GM18508 (cell line): ENCODE measurements at regions not wholly inside any gene's neighbourhood (a gene's known extent, or its start where the extent isn't known, plus 50 kb on each side); places are given as distances from the start of the nearest gene placed in this dataset.

Source experiments
- ATAC-seq: cut with Tn5 transposase; IDR thresholded peaks from one replicate; pipeline ENCODE4 v1.9.1; 2021; ENCODE audit warnings: moderate number of reproducible peaks; ENCODE audit not compliant: insufficient read depth, unreplicated experiment

- no peak for ATAC-seq
These were observed 502.4 kb downstream of the TMEM182 start for GRCh38 chr2:103264058-103264768.

GRCh38 chr2:103265521-103265920 is 503.7 kb downstream of the TMEM182 start:
- ATAC-seq, result no peak

- no peak for ATAC-seq
These were observed 507.1 kb downstream of the TMEM182 start for GRCh38 chr2:103268841-103269498.

DNA sequence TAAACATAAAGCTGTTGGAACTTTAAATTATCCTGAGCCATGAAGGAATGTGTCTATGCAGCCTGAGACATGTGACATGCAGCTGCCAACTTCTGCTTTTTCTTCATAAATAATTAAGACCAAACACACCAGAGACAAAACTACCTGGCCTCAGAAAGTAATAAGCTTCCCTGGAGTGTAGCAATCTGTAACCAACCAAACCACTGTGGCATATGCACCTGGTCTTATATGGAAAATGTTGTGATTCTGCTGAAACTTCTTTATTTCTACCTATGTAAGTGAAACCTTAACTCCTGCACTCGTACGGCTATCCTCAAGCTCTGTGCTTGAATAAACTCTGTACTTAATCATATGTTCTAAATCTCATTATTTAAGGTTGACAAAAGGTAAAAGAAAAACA is 515.0 kb downstream of the TMEM182 start:
- no peak for ATAC-seq

GRCh38 chr2:103284750-103285149 is 522.9 kb downstream of the TMEM182 start:
- no peak for ATAC-seq

DNA sequence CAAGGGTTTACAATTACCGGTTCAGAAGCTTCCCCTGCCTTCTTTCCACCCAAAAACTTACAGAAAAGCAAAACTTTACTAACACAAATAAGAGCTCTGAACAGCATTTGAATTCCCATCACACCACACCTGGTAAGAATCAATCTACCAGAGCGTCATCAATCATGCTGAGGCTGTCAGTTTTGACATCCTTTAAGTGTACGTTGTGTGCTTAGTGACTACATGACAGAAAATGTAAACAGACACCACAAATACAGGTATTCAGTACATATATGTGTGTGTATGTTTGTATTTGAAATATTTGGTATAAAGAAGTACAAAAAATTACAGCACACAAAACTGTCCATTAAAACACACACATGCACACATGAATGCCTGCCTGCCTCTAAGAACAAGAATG is 523.5 kb downstream of the TMEM182 start:
- ATAC-seq, result no peak

DNA sequence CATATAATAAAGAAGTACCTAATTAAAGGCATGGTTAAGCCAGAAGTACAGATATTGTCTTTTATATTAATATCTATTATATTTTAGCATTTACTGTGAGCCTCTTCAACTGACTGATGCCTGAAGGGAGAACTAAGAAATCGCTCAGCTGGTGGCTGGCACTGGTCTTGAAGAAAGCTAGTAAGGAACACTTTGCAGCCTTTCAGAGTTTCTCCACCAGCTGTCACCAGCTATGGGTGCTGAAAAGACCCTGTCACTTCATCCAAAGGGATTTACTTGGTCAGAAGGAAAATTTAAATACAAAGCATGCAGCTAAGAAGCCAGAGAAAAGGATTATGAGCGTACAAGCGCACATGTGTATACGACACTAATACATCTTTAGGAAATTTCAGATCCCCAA is 525.9 kb downstream of the TMEM182 start:
- ATAC-seq, result no peak

GRCh38 chr2:103288696-103289095 is 526.9 kb downstream of the TMEM182 start:
- no peak for ATAC-seq

DNA sequence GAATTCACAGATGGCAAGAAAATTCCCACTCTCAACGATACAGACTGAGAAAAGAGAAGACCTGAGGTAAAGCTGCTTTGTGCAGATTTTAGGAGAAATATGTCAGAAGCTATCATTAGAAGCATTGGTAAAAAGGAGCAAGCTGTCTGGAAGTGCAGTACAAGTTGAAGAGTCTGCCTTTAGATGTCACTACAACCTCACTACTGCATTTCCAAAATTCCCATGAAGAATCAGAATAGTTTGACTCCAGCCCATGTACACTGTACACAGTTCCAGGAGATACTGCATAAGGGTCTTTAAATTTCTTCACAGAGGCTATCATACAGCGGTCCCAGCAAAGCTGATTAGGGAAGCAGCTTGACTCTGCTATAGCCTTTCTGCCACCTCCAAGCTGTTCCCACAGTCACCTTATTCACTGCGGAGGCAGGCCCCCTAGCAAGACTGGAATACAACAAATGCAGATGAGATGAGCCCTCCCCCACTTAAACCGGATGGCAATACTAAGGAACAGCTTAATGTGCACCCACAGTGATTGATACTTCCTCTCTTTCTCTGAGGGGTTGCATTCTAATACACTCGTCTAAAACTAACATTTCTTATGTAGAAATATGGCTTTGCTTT is 527.4 kb downstream of the TMEM182 start:
- ATAC-seq, result no peak

- ATAC-seq, result no peak
These were observed 530.7 kb downstream of the TMEM182 start for GRCh38 chr2:103292573-103292972.

GRCh38 chr2:103293067-103293741 is 531.4 kb downstream of the TMEM182 start:
- ATAC-seq, result no peak

GRCh38 chr2:103293742-103294077 is 531.9 kb downstream of the TMEM182 start:
- ATAC-seq, result no peak

GRCh38 chr2:103294420-103294819 is 532.6 kb downstream of the TMEM182 start:
- ATAC-seq, result no peak

DNA sequence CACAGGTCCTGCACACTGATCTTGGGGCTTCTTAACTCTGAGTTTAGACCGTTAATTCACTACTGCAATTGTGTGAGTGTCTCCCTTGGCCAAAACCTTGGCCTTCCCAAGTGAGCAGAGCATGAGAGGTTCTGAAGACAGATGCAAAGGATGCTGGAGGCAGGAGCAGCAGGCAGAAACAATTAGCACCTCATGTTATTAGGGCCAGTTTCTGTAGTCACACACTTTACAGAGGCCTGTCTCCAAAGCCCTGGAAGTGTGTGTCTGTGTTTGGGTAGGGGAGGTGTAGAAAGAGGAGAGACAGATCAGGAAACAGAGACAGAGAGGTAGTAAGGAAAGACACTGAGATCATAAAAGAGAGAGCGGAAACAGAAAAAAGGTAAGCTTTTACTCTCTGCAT is 533.8 kb downstream of the TMEM182 start:
- ATAC-seq, result no peak

- no peak for ATAC-seq
These were observed 562.8 kb downstream of the TMEM182 start for GRCh38 chr2:103324671-103325070.

DNA sequence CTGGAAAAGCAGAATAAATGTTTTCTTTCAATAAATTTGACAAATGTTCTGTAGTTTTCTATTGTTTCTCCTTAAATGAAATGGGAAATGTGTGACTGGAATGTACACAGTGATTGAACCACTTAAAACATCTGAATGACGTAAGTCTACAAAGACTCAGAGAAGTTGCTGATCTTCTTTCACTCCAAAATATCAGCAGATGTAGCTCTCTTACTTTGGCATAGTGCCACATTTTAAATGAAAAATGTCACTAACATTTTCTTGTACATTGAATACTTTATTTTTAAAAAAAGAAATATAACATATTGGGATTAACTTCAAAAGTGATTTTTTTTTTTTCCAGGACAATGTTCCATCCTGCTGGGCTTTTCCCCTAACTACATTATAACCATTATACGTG is 565.6 kb downstream of the TMEM182 start:
- ATAC-seq, result no peak

DNA sequence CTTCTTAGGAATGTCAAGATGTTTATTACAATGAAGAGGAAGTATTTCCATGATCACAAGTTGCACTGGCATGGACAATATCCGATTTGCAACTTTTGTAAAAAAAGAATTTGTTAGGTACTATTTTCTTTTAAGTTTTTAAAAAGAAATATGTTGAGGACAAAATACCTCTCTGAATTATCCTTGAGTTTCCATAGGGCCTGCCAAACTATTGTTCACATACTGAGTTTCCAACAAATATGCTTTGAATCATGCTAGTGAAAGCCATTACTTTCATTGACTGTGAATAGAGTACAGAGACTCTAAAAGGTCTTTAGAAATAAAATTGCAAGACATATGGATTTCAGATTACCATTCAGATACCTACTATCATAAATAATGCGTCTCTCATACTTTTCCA is 566.1 kb downstream of the TMEM182 start:
- ATAC-seq, result no peak

- ATAC-seq, result no peak
These were observed 573.6 kb downstream of the TMEM182 start for GRCh38 chr2:103335403-103335802.

GRCh38 chr2:103338819-103339218 is 577.0 kb downstream of the TMEM182 start:
- no peak for ATAC-seq

DNA sequence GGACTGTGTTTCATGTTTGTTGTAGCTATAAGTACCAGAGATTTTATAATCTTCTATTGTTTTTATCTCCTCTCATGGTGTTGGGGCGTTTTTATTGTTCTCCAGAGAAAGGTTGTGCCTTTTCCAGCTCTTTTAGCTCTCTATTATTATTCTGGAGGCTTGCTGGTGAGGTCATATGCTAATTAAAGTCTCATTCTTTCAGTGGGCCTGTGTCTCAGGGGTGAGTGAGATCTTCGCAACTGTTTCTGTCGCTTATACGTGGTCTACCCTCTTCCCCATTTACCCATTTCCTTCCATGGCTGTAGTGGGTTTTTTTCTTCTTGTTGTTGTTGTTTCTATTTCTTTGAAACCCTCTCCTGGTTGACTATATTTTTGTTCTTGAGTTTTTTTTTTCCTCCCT is 584.9 kb downstream of the TMEM182 start:
- ATAC-seq, result no peak

DNA sequence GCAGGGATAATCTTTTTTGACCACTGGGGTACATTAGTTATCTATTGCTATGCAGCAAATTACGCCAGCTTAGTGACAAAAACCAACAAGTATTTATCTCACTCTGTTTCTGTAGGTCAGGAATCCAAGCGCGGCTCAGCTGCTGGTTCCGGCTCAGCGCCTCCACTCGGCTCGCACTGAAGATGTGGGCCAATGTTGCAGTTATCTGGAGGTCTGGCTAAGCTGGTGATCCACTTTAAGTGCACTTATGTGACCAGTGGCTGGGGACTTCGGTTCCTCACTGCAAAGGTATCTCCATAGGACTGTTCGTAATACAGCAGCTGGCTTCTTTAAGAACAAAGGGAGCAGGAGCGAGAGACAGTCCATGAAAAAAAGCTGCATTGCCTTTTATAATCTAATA is 591.9 kb downstream of the TMEM182 start:
- no peak for ATAC-seq
